Subcutaneous abdominal adipose tissue (tissue), 5 donors: ENCODE measurements at regions not wholly inside any gene's neighbourhood (a gene's known extent, or its start where the extent isn't known, plus 50 kb on each side); places are given as distances from the start of the nearest gene placed in this dataset.

Source experiments
- H3K27ac ChIP-seq: one replicate; pipeline ENCODE4 v1.7.0; 2013; ENCODE audit warnings: low read depth, mild to moderate bottlenecking, inconsistent platforms, low read length, moderate library complexity
- H3K27me3 ChIP-seq, 5 donors: one replicate each; pipeline ENCODE4 v1.7.0; 2013; ENCODE audit warnings: low read length in 5 of 5, inconsistent platforms in 1 of 5; ENCODE audit not compliant: control insufficient read depth in 5 of 5, insufficient read depth in 4 of 5
- H3K36me3 ChIP-seq, 5 donors: one replicate each; pipeline ENCODE4 v1.7.0; 2013; ENCODE audit warnings: low read length in 5 of 5; ENCODE audit not compliant: control insufficient read depth in 5 of 5, insufficient read depth in 5 of 5
- H3K4me1 ChIP-seq, 5 donors: one replicate each; pipeline ENCODE4 v1.7.0; 2013; ENCODE audit warnings: low read length in 5 of 5, mild to moderate bottlenecking in 3 of 5, moderate library complexity in 1 of 5; ENCODE audit not compliant: control insufficient read depth in 5 of 5, insufficient read depth in 5 of 5
- H3K4me3 ChIP-seq, 5 donors: one replicate each; pipeline ENCODE4 v1.7.0; 2013; ENCODE audit warnings: low read length in 5 of 5, low read depth in 1 of 5
- H3K9ac ChIP-seq, 5 donors: one replicate each; pipeline ENCODE4 v1.7.0; 2013; ENCODE audit warnings: low read length in 5 of 5, mild to moderate bottlenecking in 4 of 5, moderate library complexity in 3 of 5
- H3K9me3 ChIP-seq, 5 donors: one replicate each; pipeline ENCODE4 v1.7.0; 2013; ENCODE audit warnings: low read length in 5 of 5; ENCODE audit not compliant: control insufficient read depth in 5 of 5
- donor health status: healthy.
- donor health status: healthy.
- donor health status: healthy.
- donor health status: healthy.
- donor health status: healthy.

DNA sequence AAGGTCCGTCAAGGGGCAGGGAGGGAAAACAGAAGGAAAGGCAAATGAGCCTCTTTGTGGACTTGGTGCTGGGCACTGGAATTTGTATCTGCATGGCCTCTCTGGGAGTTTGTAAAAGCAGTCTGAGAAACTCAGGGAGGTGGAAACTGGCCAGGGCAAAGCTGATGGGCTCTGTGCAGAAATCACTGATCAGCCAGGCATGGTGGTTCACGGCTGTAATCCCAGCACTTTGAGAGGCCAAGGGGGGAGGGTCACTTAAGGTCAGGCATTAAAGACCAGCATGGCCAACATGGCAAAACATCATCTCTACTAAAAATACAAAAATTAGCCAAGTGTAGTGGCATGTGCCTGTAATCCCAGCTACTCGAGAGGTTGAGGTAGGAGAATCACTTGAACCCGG is 369.9 kb upstream of the ZNF507 start:
- H3K9me3 ChIP-seq = peaks cover 0 to 3% (median 0%) of the 10 kb centered on the region in 5 donors
- H3K27me3 ChIP-seq = peaks cover 0 to 5% (median 0%) of the 10 kb centered on the region in 5 donors
- no peak overlapping the region for H3K27ac ChIP-seq
- no peaks in the 10 kb centered on the region for H3K4me1 ChIP-seq
- no peak overlapping the region for H3K9ac ChIP-seq
- no peak overlapping the region for H3K4me3 ChIP-seq
- H3K36me3 ChIP-seq = no peaks in the 10 kb centered on the region

DNA sequence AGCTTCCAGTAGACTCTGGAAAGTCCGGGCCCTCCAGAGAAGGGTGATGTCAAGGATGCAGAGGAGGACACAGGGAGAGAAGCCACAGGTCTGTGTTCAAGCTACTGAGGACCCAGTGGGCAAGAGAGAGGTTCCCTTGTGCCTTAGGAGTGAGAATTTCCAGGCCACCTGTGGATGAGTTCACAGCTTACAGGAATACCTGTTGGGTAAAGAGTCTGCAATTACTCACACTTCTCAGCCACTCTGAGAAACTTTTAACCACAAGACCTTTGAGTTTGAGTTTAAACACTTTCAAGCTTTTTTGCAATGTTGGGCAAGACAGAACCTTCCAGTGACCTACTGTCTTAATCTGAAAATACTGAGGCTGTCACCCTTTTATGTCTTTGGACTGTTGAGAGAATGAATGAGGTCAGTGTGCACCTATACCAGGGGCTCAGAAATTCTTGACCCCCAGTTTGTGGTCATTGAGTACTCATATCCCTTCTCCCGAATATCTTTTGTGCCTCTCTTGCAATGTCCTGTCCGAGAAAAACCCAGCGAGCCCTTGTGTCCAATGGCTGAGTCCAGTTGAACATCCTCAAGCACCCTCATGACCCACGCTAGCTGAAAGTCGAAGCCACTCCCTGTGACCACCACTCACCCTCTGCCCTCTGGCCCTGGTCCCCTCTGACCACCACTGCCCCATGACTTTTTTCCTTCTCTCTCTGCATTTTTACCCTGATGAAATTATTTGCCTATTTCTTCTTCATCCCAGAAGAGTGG is 368.5 kb upstream of the ZNF507 start:
- H3K4me1 ChIP-seq = no peaks in the 10 kb centered on the region
- peaks cover 0 to 3% (median 0%) of the 10 kb centered on the region in 5 donors for H3K9me3 ChIP-seq
- H3K4me3 ChIP-seq = no peak overlapping the region
- no peak overlapping the region for H3K27ac ChIP-seq
- H3K36me3 ChIP-seq = no peaks in the 10 kb centered on the region
- no peak overlapping the region for H3K9ac ChIP-seq
- peaks cover 0 to 5% (median 0%) of the 10 kb centered on the region in 5 donors for H3K27me3 ChIP-seq

DNA sequence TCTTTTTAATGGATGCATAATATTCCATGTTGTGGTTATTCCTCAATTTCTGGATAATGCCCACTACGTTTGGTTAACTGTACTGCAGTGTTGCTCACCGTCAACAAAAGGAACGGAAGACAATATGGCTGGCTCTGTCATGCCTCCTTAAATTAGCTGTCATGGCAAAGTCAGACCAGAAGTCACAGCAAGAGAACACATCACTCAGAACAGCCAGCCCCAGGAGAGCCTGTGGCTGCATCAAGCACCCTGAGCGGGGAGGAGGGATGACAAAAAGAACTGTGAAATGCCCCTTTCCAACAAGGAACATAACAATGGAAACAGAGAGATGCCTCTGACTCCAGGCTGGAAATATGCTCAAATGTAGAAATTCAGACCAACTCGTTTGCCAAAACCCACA is 366.0 kb upstream of the ZNF507 start:
- no peaks in the 10 kb centered on the region for H3K4me1 ChIP-seq
- no peak overlapping the region for H3K27ac ChIP-seq
- no peak overlapping the region for H3K9ac ChIP-seq
- no peaks in the 10 kb centered on the region for H3K36me3 ChIP-seq
- no peak overlapping the region for H3K4me3 ChIP-seq
- H3K9me3 ChIP-seq = no peaks in the 10 kb centered on the region
- H3K27me3 ChIP-seq = peaks cover 0 to 2% (median 0%) of the 10 kb centered on the region in 5 donors

DNA sequence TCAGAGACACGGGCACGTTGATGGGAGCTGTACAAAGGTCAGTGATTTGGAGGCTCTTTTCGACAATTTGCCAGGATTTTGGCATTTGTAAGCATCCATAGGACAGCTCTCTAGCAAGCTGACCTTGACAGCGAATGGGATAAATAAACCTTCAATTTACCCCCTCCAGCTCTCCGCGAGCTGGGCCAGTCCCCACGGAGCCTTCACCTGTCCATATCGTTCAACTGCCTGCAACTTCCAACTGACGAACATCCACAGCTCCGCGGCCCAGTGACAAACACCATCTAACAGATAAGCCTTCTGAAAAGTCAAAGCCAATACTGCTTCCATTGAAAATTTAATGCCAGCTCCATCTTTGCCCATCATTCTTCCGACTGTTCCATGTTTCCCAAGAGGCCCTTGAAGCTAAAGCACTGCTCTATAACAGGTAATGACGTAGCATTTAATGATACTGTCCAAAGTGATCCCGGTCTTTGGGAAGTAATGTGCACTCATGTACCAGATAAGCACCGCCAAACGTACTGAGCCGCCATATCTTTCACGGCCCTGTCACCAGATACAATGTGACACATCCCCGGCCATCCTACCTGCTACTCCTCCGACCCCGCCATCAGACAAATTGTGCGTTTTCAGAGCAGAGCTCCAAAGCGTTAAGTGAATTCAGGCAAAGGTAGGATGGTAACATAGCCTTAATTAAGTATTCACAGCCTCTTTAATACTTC is 365.3 kb upstream of the ZNF507 start:
- Histone ChIP-seq H3K9ac (no peak overlapping the region), H3K4me1 (no peaks in the 10 kb centered on the region), H3K27me3 (peaks cover 0 to 2% (median 0%) of the 10 kb centered on the region in 5 donors), H3K9me3 (peaks cover 0 to under 1% (median 0%) of the 10 kb centered on the region in 5 donors), H3K4me3 (no peak overlapping the region), H3K27ac (no peak overlapping the region), H3K36me3 (no peaks in the 10 kb centered on the region)

DNA sequence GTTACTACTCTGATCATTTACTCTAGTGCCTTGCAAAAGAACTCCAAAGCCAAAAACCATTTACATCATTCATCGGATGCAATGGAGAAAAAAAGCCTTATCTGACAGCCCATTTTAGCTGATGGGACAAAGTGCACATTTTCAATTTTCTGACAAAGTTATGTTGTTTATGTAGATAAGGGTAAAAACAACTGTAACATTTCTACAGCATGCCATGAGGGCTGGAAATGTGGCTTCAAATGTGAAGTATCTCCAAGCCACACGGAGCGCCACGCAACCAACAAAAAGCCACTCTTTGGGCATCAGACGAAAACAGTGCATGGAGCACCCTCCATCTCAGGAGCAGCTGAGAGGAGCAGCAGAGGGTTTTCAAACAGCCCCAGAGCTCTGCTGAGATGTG is 364.6 kb upstream of the ZNF507 start:
- Histone ChIP-seq H3K27ac (no peak overlapping the region), H3K9me3 (peaks cover 0 to 6% (median 5%) of the 10 kb centered on the region in 5 donors), H3K36me3 (no peaks in the 10 kb centered on the region), H3K9ac (no peak overlapping the region), H3K4me1 (no peaks in the 10 kb centered on the region), H3K4me3 (no peak overlapping the region), H3K27me3 (peaks cover 0 to 2% (median 0%) of the 10 kb centered on the region in 5 donors)

DNA sequence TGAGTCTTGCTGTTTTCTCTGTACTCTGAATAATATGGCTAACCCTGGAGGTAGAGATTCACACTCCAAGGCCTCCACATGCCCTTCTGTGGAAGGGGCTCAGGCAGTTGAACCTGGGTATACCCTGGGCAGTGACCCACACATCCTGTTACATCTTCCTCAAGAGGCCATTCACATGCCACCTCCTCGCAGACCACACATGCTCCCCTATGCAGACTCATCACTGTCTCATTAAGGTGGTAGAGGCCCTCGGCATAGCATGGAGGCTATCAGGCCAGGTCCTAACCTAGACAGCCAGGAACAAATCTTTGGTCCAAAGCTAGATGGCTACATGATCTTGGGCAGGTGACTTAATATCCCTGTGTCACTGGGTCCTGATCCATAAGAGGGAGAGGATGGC is 363.9 kb upstream of the ZNF507 start:
- H3K36me3 ChIP-seq = no peaks in the 10 kb centered on the region
- no peak overlapping the region for H3K9ac ChIP-seq
- peaks cover 0 to 6% (median 5%) of the 10 kb centered on the region in 5 donors for H3K9me3 ChIP-seq
- H3K27me3 ChIP-seq = peaks cover 0 to 2% (median 0%) of the 10 kb centered on the region in 5 donors
- no peak overlapping the region for H3K4me3 ChIP-seq
- H3K27ac ChIP-seq = no peak overlapping the region
- H3K4me1 ChIP-seq = no peaks in the 10 kb centered on the region

DNA sequence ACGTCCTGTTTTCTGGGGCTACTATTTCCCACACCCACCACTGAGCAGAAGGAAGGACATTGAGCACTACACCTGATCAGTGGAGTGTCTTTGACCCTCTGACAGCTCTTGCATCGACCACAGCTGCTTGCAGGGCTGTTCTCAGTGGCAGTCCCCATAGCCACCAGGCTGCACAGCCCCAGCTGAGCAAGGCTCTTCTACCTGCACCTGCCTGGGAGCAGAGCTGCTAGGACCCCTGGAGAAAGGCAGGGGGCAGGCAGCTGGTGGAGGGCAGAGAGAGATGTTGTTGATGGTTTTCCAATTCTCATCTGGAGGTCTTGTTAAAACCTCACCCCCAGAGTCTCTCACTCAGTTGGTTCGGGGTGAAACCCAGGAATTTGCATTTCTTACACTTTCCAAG is 361.8 kb upstream of the ZNF507 start:
- Histone ChIP-seq H3K9me3 (peaks cover 0 to 6% (median 5%) of the 10 kb centered on the region in 5 donors), H3K4me3 (no peak overlapping the region), H3K4me1 (no peaks in the 10 kb centered on the region), H3K36me3 (no peaks in the 10 kb centered on the region), H3K27me3 (peaks cover 0 to 2% (median 0%) of the 10 kb centered on the region in 5 donors), H3K9ac (no peak overlapping the region), H3K27ac (no peak overlapping the region)

DNA sequence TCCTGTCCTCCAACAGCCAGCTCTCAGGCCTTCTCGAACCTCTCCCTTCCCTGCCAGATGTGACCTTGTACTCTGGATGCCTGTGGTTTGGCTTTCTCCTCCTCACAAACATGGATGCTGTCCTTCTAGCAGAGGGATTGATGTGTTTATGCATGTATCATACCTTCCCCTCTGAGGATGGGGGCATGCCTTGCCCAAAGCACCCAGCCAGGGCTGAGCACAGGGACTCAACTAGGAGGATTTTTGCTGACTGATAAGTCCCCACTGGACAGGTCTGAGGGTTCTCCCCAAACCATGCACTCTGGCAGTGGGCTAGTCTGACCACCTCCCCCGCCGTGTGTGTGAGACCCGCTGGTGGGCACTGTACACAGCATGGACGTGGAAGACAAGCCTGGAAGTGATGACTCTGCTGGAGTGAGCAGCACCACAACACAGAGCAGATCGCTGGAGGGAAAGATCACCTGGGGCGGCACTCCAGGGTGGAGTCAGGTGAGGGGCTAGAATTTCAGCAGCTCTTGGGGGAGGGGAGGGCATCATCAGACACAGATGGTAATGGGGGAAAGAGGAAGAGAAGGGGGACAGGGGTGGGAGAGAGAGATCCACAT is 360.3 kb upstream of the ZNF507 start:
- Histone ChIP-seq H3K27me3 (peaks cover 0 to 2% (median 0%) of the 10 kb centered on the region in 5 donors), H3K27ac (no peak overlapping the region), H3K9ac (no peak overlapping the region), H3K4me3 (no peak overlapping the region), H3K4me1 (no peaks in the 10 kb centered on the region), H3K9me3 (peaks cover 0 to 6% (median 5%) of the 10 kb centered on the region in 5 donors), H3K36me3 (no peaks in the 10 kb centered on the region)

GRCh38 chr19:31986951-31987350 is 358.5 kb upstream of the ZNF507 start:
- Histone ChIP-seq H3K4me3 (no peak overlapping the region), H3K36me3 (no peaks in the 10 kb centered on the region), H3K9ac (no peak overlapping the region), H3K4me1 (no peaks in the 10 kb centered on the region), H3K27ac (no peak overlapping the region), H3K27me3 (peaks cover 0 to 2% (median 0%) of the 10 kb centered on the region in 5 donors), H3K9me3 (peaks cover 0 to 6% (median 5%) of the 10 kb centered on the region in 5 donors)

DNA sequence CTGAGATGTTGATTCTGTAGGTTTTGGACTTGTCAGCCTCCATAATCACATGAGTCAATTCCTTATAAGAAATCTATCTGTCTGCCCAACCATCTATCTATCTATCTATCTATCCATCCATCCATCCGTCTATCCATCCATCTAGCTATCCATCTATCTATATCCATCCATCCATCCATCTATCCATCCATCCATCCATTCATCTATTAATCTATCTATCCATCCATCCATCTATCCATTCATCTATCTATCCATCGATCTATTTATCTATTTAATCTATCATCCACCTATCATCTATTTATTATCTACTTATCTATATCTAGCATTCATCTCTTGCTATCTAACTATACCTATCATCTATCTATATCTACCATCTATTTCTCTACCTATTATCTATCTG is 357.2 kb upstream of the ZNF507 start:
- Histone ChIP-seq H3K4me3 (no peak overlapping the region), H3K4me1 (no peaks in the 10 kb centered on the region), H3K9me3 (peaks cover 0 to 6% (median 5%) of the 10 kb centered on the region in 5 donors), H3K27me3 (peaks cover 0 to 2% (median 0%) of the 10 kb centered on the region in 5 donors), H3K36me3 (no peaks in the 10 kb centered on the region), H3K27ac (no peak overlapping the region), H3K9ac (no peak overlapping the region)
